Glomerular visceral epithelial cell (primary cell): ENCODE measurements at regions not wholly inside any gene's neighbourhood (a gene's known extent, or its start where the extent isn't known, plus 50 kb on each side); places are given as distances from the start of the nearest gene placed in this dataset.
"Not testable (repeated sequence)": the region's sequence is repeated elsewhere in the genome, so short reads cannot be mapped to it uniquely, and the experiment has no call there.

ENCODE experiments used
- DNase-seq: peaks from one replicate; pipeline ENCODE4 v3.0.0-alpha.2; 2016; ENCODE audit errors: extremely low spot score

DNA sequence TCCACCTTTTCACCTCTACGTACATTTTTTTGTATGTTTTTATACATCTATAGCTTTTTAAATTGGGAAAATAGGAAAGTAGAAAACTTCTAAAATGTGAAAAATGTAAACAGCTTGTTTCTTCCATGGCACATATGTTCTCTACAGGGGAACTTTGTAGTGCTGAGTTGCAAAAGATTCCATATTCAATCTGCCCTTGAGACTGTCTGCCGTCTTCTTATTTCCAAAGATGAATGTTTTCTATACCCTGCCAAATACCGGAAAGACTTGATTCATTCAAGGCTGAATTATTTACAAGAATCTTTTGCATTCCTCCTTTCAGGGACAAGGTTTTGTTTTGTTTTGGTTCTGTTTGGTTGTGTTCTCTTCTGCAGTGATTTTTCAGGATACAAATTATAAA lies 1334.5 kb upstream of the ADGRL4 start:
- DNase-seq = no peak

DNA sequence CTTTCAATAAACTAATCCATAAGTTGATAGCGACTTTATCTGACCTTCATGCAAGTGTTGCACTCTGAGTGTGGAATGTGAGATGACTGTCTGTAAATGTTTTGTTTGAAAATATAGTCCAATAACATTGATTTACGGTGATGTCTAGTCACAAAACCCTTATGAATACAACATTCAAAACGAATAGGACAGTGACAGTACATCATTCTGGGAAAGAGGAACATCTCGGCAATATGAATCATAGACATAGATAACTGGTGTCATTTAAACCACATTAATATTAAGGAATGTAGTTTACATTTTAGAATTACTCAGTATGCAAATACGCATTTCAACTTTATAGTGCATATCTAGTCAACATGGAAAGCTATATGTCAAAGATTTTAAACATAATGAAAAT lies 1311.6 kb upstream of the ADGRL4 start:
- no peak for DNase-seq

DNA sequence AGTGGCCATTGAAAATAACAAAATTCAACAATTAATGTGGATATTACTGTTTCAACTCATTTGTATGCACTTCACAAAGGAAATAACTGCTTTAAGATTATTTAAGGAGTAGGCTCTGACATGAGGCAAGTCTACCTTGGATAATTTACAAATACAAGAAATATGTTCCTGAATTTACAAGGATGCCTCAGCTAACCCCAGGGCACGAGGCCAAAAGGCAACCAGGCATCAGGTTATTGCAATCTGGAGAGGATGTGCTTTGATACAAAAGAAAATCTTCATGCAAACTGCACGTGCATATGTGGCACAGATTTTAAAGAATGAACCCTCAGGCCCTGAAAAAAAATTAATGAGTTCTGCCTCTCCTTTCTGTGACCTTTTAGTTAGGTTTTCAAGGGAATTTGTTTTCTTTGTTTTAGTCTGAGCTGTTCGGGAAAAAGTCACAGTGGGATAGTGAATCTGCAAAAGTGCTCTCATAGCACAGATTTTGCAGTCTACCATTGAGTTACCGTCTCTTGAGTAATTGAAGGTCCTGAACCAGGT lies 1304.2 kb upstream of the ADGRL4 start:
- no peak for DNase-seq

DNA sequence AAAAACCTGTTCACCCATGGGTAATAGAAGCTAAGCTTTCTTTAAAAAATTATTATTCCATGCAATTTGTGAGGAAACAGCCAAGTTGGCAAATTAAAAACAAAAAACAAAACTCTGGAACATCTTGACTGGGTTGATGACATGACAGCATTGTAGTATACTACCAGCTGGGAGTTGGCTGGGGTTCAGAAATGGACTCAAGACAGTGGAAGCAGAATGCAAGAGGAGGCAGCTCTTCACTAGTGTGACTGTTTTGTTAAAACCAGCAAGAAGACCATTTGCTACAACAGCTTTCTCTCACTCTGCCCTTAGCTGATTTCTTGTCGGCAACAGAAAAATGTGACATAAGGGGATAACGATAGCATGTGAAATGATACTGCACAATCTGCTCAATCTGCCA lies 1298.9 kb upstream of the ADGRL4 start:
- DNase-seq = no peak

DNA sequence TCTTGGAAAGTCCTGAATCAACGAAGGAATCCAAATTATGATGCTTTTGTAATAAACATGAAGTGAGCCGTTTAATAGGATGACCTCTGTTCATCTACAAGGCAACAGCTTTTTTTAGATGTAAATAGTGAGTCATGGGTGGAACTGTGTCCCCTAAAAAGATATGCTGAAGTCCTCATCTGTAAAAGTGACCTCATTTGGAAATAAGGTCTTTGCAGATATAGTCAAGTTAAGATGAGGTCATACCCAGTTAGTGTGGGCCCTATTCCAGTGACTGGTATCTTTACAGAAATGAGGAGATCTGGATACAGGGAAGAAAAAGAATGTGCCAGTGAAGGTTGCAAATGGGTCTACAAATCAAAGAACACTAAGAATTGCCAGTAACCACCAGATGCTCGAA lies 1287.3 kb upstream of the ADGRL4 start:
- DNase-seq = no peak

DNA sequence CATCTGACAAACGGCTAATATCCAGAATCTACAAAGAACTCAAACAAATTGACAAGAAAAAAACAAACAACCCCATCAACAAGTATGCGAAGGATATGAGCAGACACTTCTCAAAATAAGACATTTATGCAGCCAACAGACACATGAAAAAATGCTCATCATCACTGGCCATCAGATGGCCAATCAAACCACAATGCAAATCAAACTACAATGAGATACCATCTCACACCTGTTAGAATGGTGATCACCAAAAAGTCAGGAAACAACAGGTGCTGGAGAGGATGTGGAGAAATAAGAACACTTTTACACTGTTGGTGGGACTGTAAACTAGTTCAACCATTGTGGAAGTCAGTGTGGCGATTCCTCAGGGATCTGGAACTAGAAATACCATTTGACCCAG lies 1282.2 kb upstream of the ADGRL4 start:
- not testable (repeated sequence) for DNase-seq

DNA sequence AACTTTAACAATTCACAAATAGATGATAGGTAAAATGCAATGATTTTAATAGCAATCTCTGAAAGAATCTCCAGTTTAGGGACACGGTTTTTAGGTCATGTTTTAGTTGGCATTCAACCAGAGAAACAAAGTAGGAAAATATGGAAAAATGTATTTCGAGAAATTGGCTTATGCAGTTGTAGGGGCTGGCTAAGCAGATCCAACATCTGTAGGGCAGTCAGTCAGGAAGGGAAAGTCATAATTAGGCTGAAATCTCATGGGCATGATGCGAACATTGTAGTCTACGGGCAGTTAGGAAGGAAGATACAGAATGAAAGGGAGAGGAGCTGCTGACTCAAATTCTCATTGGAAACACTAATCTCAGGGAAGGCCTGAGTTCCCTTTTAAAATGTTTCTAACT lies 1276.0 kb upstream of the ADGRL4 start:
- no peak for DNase-seq

DNA sequence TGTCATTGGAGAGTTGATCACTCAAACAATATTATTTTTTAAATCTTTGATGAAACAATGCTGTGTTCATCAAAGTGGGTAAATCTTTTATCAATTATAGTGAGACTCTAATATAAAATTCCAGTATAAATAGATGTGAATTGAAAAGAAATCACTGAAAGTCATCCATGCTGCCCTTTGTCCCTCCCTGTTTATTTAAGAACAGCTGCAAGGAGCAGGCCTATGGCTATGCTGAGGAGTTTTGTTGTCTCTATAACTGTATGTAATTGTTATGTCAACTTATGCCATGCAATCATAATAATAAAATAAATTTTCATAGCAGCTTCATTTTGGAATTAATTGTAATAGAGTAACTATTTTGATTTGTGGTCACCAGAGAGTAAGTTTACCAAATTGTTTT lies 1272.4 kb upstream of the ADGRL4 start:
- DNase-seq = no peak

DNA sequence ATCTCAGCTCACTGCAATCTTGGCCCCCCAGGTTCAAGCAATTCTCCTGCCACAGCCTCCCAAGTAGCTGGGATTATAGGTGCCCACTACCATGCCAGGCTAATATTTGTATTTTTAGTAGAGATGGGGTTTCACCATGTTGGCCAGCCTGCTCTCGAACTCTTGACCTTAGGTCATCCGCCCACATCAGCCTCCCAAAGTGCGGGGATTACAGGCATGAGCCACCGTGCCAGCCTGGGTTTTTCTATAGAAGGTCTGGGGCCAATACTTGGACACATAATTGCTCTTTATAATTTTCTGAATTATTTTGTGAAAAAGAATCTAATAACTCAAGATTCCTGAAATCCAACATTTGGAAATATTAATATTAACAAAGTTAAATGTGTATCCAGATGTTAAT lies 1267.7 kb upstream of the ADGRL4 start:
- DNase-seq = no peak

DNA sequence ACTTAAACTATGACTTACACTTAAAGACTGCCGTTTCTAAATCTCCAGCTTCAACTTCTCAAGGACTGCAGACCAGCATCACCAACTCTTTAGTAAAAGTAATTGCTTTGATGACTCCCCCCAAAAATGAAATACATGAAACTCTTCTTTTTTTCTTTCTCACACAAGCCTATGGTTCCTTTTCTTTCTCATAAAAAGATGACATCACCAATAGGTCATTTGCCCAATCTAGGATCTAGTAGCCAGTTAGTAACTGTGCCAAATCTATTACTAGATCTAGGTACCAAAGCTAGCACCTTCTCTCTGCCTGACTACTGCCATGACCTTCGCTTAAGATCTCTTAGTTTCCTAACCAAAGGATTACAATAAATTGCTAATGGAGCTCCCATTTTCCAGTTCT lies 1266.0 kb upstream of the ADGRL4 start:
- no peak for DNase-seq

DNA sequence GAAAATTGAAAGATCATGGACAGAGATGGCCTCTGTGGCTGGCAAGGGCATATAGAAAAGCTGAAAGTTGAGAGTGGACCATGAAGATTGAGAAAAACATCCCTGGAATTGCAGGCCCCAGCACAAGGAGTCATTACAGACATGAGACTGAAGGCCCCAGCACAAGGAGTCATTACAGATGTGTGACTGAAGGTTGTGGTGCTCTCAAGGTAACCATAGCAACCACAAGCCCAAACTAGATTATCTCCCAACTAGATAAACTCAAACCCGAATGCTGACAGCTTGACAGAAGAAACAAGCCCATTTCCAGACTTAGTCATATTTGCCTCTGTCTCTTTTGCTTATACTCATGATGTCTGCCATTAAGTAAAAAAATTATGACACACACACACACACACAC lies 1252.1 kb upstream of the ADGRL4 start:
- DNase-seq = no peak

DNA sequence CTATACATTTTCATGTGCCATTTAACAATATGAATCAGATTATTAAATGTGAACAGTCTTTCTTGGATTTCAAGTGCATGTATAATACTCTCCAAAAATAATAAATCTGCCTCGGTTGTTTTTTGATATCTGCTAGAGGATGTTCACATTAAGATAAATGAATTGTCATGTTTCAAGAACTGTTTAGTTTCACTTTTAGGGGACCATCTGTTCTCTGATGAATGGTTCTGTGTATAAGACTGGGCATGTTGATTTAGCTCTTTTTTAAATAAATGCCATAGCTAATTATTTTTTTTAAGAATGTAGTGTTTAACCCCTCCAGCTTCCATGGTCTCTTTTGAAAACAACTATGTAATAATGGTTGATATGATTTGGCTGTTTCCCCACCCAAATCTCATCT lies 1245.1 kb upstream of the ADGRL4 start:
- no peak for DNase-seq

DNA sequence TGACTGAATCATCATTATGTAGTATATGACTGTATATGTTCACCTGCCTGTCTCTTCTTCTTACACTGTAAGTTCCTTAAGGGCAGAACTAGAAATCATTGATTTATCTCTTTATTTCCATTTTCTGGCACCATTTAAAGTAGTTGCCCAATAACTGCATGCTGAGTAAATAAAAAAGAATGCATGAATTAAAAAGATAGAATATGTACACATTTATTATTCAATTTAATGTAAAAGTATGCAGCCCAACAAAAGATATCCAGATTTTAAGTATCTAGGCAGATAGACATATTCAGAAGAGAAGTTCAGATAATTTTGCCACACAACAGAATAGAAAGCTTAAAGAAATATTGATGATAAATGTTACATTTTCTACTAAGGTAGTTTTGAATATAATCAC lies 1244.6 kb upstream of the ADGRL4 start:
- no peak for DNase-seq

DNA sequence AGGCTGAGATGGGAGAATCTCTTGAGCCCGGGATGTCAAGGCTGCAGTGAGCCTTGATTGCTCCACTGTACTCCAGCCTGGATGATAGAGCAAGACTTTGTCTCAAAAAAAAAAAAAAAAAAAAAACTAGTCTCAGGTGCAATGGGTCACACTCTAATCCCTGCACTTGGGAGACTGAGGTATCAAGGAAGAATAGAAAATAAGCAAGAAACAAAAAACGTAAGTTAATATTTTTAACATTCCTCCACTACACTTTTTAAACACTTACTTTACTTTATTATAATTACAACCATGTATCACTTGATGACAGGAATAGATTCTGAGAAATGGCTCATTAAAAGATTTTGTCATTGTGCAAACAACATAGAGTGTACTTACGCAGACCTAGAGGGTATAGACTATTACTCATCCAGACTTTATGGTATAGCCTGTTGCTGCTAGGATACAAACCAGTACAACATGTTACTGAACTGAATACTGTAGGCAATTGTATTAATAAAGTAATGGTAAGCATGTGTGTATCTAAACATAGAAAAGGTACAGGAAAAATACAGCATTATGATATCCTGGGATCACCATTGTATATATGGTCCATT lies 1244.1 kb upstream of the ADGRL4 start:
- no peak for DNase-seq

DNA sequence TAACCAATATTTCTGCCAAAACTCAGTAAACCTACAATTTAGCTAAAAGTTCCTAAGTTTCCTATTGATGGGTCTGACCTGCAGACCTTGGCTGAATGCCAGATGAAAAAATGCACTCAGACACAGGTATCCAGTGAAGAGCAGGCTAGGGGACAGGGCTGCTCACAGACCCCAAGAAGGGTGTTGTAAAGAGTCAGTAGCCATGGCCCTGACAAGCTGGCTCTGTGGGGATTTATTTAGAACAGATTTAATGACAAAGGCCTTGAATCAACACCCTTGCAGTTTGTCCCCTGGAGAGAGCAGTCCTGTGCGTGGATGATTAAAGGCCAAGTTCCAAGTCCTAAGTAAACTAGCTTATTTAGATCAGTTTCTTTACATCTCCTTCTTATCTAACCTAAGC lies 1243.2 kb upstream of the ADGRL4 start:
- DNase-seq = no peak

DNA sequence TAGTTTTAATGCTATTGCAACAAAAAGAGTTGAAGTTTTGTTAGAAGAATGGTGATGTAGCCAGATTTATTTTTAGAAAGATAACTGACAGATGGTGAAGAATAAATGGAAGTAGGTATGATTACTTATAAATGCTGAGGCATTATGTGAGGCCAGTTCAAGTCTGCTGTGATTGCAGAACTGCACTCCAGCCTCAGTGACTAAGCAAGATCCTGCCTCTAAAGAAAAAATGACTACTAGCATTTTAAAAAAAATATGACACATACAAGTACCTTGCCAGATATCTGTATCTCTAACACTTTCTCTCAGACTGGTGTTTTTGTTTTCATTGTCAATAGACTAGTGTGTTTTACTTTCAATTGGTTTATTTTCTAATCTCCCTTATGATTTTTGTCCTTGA lies 1242.4 kb upstream of the ADGRL4 start:
- no peak for DNase-seq

DNA sequence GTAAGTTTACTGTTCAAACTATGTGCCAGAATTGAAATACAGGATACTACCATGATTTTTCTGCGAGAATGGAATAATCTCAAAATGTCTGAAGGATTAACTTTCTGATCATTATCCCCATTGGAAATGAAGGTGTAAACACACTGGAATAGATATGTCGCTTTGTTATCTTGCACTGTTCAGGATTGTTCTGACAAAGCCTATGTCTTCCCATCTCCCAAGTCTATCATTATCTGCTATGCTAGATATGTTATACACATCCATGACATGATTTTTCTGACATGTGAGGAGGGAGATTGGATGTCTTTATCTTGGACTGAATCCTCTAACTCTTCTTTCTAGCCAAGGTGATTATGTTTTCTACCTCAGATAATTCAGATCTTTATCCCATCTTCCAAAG lies 1239.3 kb upstream of the ADGRL4 start:
- no peak for DNase-seq

DNA sequence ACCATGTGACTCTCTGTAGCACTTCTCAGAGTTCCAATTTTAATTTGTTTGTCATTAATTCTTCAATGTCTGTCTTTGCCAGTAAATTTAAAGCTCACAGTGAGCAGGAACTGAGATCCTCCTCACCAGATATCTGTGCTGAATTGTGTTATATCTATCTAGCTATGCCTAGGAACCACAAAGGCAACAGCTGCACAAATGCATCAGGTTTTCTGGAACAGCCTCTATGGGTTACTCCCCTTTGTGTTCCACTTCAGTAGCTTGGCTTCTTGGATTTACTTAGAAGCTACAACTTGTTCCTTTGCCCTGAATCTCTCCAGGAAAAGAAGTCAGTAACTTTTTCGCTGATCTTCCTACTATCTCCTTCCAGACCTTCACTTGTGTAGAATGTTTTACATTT lies 1237.8 kb upstream of the ADGRL4 start:
- DNase-seq = no peak

DNA sequence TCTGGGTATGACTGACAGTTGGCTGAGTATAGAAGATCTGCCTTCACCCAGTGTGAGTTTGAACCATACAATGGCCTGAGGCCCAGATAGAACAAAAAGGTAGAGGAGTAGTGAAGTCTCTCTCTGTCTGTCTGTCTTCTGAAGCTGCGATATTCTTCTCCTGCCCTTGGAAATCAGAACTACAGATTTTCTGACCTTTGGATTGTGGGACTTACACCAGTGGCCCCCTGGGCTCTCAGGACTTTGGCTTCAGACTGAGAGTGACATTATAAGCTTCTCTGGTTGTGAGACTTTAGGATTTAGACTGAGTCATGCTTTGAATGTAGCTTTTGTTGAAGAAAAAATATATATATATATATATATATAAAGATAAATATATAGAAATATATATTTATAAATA lies 1235.0 kb upstream of the ADGRL4 start:
- DNase-seq = no peak

DNA sequence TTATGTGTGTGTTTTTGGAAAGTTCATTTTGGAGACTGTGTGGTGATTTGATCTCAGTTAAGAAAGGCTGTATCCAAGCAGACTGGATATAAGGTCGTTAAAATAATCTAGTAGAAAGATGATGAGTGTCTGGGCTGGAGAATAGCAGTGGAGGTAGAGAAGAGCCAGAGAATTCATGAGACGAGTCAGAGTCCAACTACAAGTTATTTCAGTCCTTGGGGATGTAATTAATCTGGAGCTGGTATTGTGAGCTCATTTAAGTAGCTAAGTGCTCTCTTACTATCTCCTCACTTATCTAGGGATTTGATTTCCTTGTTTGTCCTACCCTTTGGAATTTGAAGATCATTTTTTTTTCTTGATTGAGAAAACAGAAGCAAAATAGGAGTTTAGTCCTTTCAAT lies 1219.0 kb upstream of the ADGRL4 start:
- DNase-seq = no peak

DNA sequence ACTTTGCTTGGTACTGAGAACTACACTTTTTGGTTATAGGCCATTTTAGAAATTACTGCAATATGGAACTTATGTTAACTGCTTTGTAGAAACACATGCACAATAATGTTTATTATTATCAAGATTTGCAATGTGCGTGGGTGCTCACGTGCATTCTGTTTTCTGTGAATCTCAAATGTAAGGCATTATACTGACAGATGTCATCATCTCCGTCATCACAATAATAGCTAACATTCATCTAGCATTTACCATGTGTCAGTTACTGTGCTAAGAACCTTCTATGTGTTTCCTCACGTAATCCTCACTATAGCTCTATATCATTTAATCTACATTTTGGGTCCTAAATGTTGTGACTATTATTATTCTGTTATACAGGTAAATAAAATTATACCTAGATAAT lies 1214.8 kb upstream of the ADGRL4 start:
- DNase-seq = no peak

DNA sequence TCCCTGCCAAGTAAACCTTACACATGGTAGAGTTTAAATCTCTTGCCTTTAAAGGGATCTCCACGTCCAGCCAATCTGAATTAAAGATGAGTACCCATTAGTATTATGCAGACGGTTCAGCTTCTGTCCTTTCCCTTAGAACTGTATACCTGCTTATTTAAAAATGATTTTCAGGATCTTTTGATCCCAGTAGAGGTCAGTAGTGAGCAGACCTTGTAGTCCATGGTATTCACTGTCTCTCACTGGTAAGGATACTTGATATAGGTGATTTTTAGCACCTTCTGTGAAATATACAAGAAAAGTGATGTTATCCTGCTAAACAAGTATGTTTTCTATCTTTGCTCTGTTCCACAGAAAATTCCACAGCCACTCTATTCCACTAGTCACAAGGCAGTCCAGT lies 1211.6 kb upstream of the ADGRL4 start:
- peak; percentile 65 for DNase-seq

DNA sequence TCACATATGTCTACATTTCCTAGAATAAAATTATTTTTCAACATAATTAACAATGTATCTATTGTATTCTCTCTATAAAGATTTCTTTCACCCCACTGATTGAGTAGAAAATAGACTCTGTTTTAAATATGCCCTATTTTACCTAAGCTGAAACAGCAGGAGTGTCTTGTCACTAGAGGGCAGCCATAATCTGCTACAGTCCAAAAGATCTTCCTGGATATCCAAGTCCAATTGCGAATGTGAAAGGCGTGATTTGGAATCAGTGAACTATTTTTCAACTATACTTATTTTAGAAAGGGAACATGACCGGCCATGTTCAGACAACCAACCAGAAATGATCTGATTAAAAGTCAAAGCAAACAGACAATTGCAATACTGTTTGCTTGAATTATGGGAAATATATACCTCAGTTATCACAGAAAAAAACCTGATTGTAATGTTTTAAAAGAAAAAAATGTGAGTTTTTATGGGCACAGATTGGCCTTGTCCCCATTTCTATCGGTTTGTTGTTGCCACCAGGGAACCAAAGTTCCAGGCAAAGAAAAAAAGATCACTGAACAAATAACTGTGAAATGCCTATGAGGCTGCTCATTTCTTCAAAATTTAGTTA lies 1211.0 kb upstream of the ADGRL4 start:
- DNase-seq = peak; percentile 71
